Astrocyte (in vitro differentiated cells and primary cell): ENCODE measurements at regions not wholly inside any gene's neighbourhood (a gene's known extent, or its start where the extent isn't known, plus 50 kb on each side); places are given as distances from the start of the nearest gene placed in this dataset.

Experiments used
- DNase-seq: peaks from one replicate; pipeline ENCODE4 v3.0.0-alpha.2; 2010; ENCODE audit warnings: low read depth
- FAIRE-seq: peaks from 2 replicates; lab custom pipeline; 2011; peaks lifted over from hg19 to GRCh38; lab: Jason Lieb, UNC
- H2AFZ ChIP-seq: 2 replicates; pipeline ENCODE4 v1.6.0; 2012; ENCODE audit warnings: low read depth, low read length, inconsistent platforms
- H3K27ac ChIP-seq: 2 replicates; pipeline ENCODE4 v1.5.1; 2011; ENCODE audit warnings: low read depth, low read length, inconsistent platforms
- H3K27me3 ChIP-seq: 2 replicates; pipeline ENCODE4 v1.6.0; 2011; ENCODE audit warnings: low read length, inconsistent platforms; ENCODE audit not compliant: insufficient read depth
- H3K36me3 ChIP-seq: 2 replicates; pipeline ENCODE4 v1.5.1; 2011; ENCODE audit warnings: low read length, inconsistent platforms; ENCODE audit not compliant: insufficient read depth
- H3K4me1 ChIP-seq: 2 replicates; pipeline ENCODE4 v1.5.1; 2011; ENCODE audit warnings: low read length, inconsistent platforms; ENCODE audit not compliant: insufficient read depth
- H3K4me2 ChIP-seq: 2 replicates; pipeline ENCODE4 v1.6.0; 2012; ENCODE audit warnings: low read length, inconsistent platforms
- H3K4me3 ChIP-seq: 2 replicates; pipeline ENCODE4 v1.5.1; 2011; ENCODE audit warnings: low read depth, mild to moderate bottlenecking, low read length, inconsistent platforms; ENCODE audit not compliant: insufficient read depth
- H3K79me2 ChIP-seq: 2 replicates; pipeline ENCODE4 v1.6.0; 2012; ENCODE audit warnings: mild to moderate bottlenecking, low read length, inconsistent platforms; ENCODE audit not compliant: insufficient read depth
- H3K9ac ChIP-seq: 2 replicates; pipeline ENCODE4 v1.6.0; 2012; ENCODE audit warnings: mild to moderate bottlenecking, low read length, inconsistent platforms
- H3K9me3 ChIP-seq: 2 replicates; pipeline ENCODE4 v1.5.1; 2012; ENCODE audit warnings: low read depth, mild to moderate bottlenecking, low read length, inconsistent platforms; ENCODE audit not compliant: insufficient read depth
- H4K20me1 ChIP-seq: 2 replicates; pipeline ENCODE4 v1.6.0; 2012; ENCODE audit warnings: low read length, inconsistent platforms; ENCODE audit not compliant: insufficient read depth
- H3K27ac Mint-ChIP-seq: one replicate; pipeline ENCODE4 v1.8.0; 2021; ENCODE audit warnings: mild to moderate bottlenecking, mixed read lengths; ENCODE audit not compliant: unreplicated experiment
- H3K27me3 Mint-ChIP-seq: one replicate; pipeline ENCODE4 v1.8.0; 2021; ENCODE audit warnings: low read depth, mixed read lengths; ENCODE audit not compliant: unreplicated experiment
- H3K36me3 Mint-ChIP-seq: one replicate; pipeline ENCODE4 v1.8.0; 2021; ENCODE audit warnings: low read depth, mixed read lengths; ENCODE audit not compliant: unreplicated experiment
- H3K4me1 Mint-ChIP-seq: one replicate; pipeline ENCODE4 v1.8.0; 2021; ENCODE audit warnings: low read depth, mixed read lengths; ENCODE audit not compliant: unreplicated experiment
- H3K4me3 Mint-ChIP-seq: one replicate; pipeline ENCODE4 v1.8.0; 2021; ENCODE audit warnings: mild to moderate bottlenecking, moderate library complexity, mixed read lengths; ENCODE audit not compliant: unreplicated experiment
- H3K9me3 Mint-ChIP-seq: one replicate; pipeline ENCODE4 v1.8.0; 2021; ENCODE audit warnings: mild to moderate bottlenecking, mixed read lengths; ENCODE audit not compliant: unreplicated experiment
- EZH2 ChIP-seq: IDR thresholded peaks from 2 replicates; pipeline ENCODE4 v1.6.1; 2012; ENCODE audit warnings: mild to moderate bottlenecking, low read length, inconsistent platforms; ENCODE audit not compliant: insufficient read depth
- TF ChIP-seq, protein P1 (sequence below): IDR thresholded peaks from 2 replicates; pipeline ENCODE4 v1.5.1; 2011; ENCODE audit warnings: low read depth, mild to moderate bottlenecking, inconsistent platforms, low read length, moderate library complexity; ENCODE audit not compliant: insufficient read depth

DNA sequence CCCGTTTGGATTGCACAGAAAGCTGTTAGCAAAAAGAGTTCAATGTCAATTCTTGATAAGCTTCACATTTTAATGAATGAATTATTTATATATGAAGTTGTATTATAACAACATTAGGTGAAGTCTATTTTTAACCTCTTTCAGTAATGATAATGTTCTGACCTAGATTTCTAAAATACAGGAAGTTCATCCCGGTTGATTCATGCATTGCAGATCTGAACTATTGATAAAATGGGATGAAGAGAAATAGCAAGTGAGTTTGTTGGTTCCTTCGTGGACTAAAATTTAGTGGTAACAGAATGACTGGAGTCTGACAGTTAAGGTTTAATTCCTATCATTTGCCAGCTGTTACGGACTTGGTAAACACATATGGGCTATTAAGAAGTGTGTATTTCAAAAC, 180.5 kb downstream of the PCSK1 start:
- H3K9ac ChIP-seq, result no peak overlapping the region
- Mint-ChIP-seq H3K9me3 (no peaks in the 10 kb centered on the region), H3K36me3 (peaks cover 3% of the 10 kb centered on the region), H3K27me3 (no peaks in the 10 kb centered on the region), H3K4me3 (no peak overlapping the region), H3K4me1 (peaks cover 32% of the 10 kb centered on the region), H3K27ac (no peak overlapping the region)
- H3K9me3 ChIP-seq, result no peaks in the 10 kb centered on the region
- no peak overlapping the region for H2AFZ ChIP-seq
- H3K4me2 ChIP-seq, result no peak overlapping the region
- H3K4me1 ChIP-seq, result peaks cover 28% of the 10 kb centered on the region
- no peaks in the 10 kb centered on the region for H3K27me3 ChIP-seq
- TF ChIP-seq EZH2, result no peak
- H3K79me2 ChIP-seq, result no peaks in the 10 kb centered on the region
- H3K4me3 ChIP-seq, result no peak overlapping the region
- DNase-seq (no peak), FAIRE-seq (no peak)
- H4K20me1 ChIP-seq, result no peaks in the 10 kb centered on the region
- no peaks in the 10 kb centered on the region for H3K36me3 ChIP-seq
- H3K27ac ChIP-seq, result no peak overlapping the region

DNA sequence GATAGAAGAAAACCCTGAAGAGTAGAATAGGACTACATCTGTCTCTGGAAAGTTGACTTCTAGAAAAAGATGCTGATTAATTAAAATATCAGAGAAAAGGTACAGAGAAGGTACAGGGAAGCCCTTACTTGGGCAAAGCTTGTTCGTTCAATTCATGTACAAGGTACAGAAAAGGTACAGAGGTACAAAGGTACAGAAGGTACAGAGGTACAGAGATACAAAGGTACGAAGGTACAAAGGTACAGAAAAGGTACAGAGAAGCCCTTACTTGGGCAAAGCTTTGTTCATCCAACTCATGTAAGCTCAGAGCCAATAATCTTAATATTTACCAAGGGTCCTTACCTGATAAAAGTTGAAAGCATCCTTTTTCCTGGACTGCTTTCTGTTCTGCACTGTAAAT, 182.3 kb downstream of the PCSK1 start:
- H3K79me2 ChIP-seq, result no peaks in the 10 kb centered on the region
- H3K9me3 Mint-ChIP-seq, result no peaks in the 10 kb centered on the region
- DNase-seq (no peak), FAIRE-seq (no peak)
- H3K4me3 ChIP-seq, result no peak overlapping the region
- H3K4me1 ChIP-seq, result peaks cover 22% of the 10 kb centered on the region
- H3K27ac ChIP-seq, result no peak overlapping the region
- H3K36me3 ChIP-seq, result no peaks in the 10 kb centered on the region
- no peaks in the 10 kb centered on the region for H4K20me1 ChIP-seq
- H3K27me3 Mint-ChIP-seq, result no peaks in the 10 kb centered on the region
- H3K36me3 Mint-ChIP-seq, result peaks cover 3% of the 10 kb centered on the region
- H3K4me3 Mint-ChIP-seq, result no peak overlapping the region
- H3K4me1 Mint-ChIP-seq, result peaks cover 29% of the 10 kb centered on the region
- no peak overlapping the region for H3K4me2 ChIP-seq
- no peak for TF ChIP-seq EZH2
- TF ChIP-seq, protein P1, sequence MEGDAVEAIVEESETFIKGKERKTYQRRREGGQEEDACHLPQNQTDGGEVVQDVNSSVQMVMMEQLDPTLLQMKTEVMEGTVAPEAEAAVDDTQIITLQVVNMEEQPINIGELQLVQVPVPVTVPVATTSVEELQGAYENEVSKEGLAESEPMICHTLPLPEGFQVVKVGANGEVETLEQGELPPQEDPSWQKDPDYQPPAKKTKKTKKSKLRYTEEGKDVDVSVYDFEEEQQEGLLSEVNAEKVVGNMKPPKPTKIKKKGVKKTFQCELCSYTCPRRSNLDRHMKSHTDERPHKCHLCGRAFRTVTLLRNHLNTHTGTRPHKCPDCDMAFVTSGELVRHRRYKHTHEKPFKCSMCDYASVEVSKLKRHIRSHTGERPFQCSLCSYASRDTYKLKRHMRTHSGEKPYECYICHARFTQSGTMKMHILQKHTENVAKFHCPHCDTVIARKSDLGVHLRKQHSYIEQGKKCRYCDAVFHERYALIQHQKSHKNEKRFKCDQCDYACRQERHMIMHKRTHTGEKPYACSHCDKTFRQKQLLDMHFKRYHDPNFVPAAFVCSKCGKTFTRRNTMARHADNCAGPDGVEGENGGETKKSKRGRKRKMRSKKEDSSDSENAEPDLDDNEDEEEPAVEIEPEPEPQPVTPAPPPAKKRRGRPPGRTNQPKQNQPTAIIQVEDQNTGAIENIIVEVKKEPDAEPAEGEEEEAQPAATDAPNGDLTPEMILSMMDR, result no peak
- H2AFZ ChIP-seq, result no peak overlapping the region
- no peaks in the 10 kb centered on the region for H3K27me3 ChIP-seq
- H3K27ac Mint-ChIP-seq, result no peak overlapping the region
- no peak overlapping the region for H3K9ac ChIP-seq
- no peaks in the 10 kb centered on the region for H3K9me3 ChIP-seq

GRCh38 chr5:96248131-96248530, 184.9 kb downstream of the PCSK1 start:
- H3K9me3 ChIP-seq, result no peaks in the 10 kb centered on the region
- no peaks in the 10 kb centered on the region for H4K20me1 ChIP-seq
- no peak overlapping the region for H3K27ac Mint-ChIP-seq
- H3K36me3 Mint-ChIP-seq, result peaks cover 3% of the 10 kb centered on the region
- H3K79me2 ChIP-seq, result no peaks in the 10 kb centered on the region
- TF ChIP-seq, protein P1, result no peak
- TF ChIP-seq EZH2, result no peak
- H3K4me2 ChIP-seq, result no peak overlapping the region
- no peak for FAIRE-seq
- H3K9ac ChIP-seq, result no peak overlapping the region
- no peak overlapping the region for H3K27ac ChIP-seq
- H2AFZ ChIP-seq, result no peak overlapping the region
- H3K27me3 Mint-ChIP-seq, result no peaks in the 10 kb centered on the region
- H3K4me1 ChIP-seq, result peaks cover 18% of the 10 kb centered on the region
- no peaks in the 10 kb centered on the region for H3K9me3 Mint-ChIP-seq
- H3K36me3 ChIP-seq, result no peaks in the 10 kb centered on the region
- H3K4me1 Mint-ChIP-seq, result peaks cover 21% of the 10 kb centered on the region
- H3K4me3 ChIP-seq, result no peak overlapping the region
- no peak for DNase-seq
- H3K27me3 ChIP-seq, result no peaks in the 10 kb centered on the region
- no peak overlapping the region for H3K4me3 Mint-ChIP-seq
